ENCODE measurements at regions not wholly inside any gene's neighbourhood (a gene's known extent, or its start where the extent isn't known, plus 50 kb on each side); places are given as distances from the start of the nearest gene placed in this dataset.

- Mint-ChIP-seq H3K27me3 (no peaks in the 10 kb centered on the region), H3K36me3 (ENCODE audit: low read depth) (no peaks in the 10 kb centered on the region), H3K4me1 (ENCODE audit: low read depth) (no peaks in the 10 kb centered on the region), H3K27ac (no peak overlapping the region), H3K4me3 (no peak overlapping the region), H3K9me3 (no peaks in the 10 kb centered on the region)
- intact Hi-C loops (cut with micrococcal nuclease) = no loop called here
- DNase-seq = no peak
- ChIA-PET CTCF (interaction anchor here (0.6 to 1.0 kb wide), 2 partner anchors 23 to 420 kb away, joined by 3 read pairs; no protein-coding TSS in a partner anchor), POLR2A (no interaction called here)
- ATAC-seq = no peak
- TF ChIP-seq CTCF (IDR thresholded peaks at IDR 0.05) = no peak
Observed at GRCh38 chr12:124369827-124370378, 75.0 kb downstream of the RFLNA start.

- no peaks in the 10 kb centered on the region for H3K27me3 Mint-ChIP-seq
- H3K27ac Mint-ChIP-seq = no peak overlapping the region
- intact Hi-C loops (cut with micrococcal nuclease) = no loop called here
- no peak for TF ChIP-seq CTCF (IDR thresholded peaks at IDR 0.05)
- no peaks in the 10 kb centered on the region for H3K4me1 Mint-ChIP-seq (ENCODE audit: low read depth)
- CTCF ChIA-PET = interaction anchor here (0.6 to 1.0 kb wide), 2 partner anchors 23 to 420 kb away, joined by 3 read pairs; no protein-coding TSS in a partner anchor
- POLR2A ChIA-PET = no interaction called here
- no peak for ATAC-seq
- H3K36me3 Mint-ChIP-seq (ENCODE audit: low read depth) = no peaks in the 10 kb centered on the region
- no peaks in the 10 kb centered on the region for H3K9me3 Mint-ChIP-seq
- no peak for DNase-seq
- H3K4me3 Mint-ChIP-seq = no peak overlapping the region
Observed at GRCh38 chr12:124369055-124369826, 74.3 kb downstream of the RFLNA start.

GRCh38 chr12:124368421-124369032 lies 73.6 kb downstream of the RFLNA start:
- H3K4me1 Mint-ChIP-seq (ENCODE audit: low read depth) = no peaks in the 10 kb centered on the region
- no peaks in the 10 kb centered on the region for H3K9me3 Mint-ChIP-seq
- DNase-seq (no peak), ATAC-seq (no peak)
- H3K4me3 Mint-ChIP-seq = no peak overlapping the region
- intact Hi-C loops (cut with micrococcal nuclease) = no loop called here
- CTCF ChIA-PET = interaction anchor here (1.0 kb wide), 1 partner anchor 22 kb away, joined by 3 read pairs; no protein-coding TSS in a partner anchor
- POLR2A ChIA-PET = no interaction called here
- TF ChIP-seq CTCF (IDR thresholded peaks at IDR 0.05) = no peak
- H3K36me3 Mint-ChIP-seq (ENCODE audit: low read depth) = no peaks in the 10 kb centered on the region
- no peaks in the 10 kb centered on the region for H3K27me3 Mint-ChIP-seq
- no peak overlapping the region for H3K27ac Mint-ChIP-seq

GRCh38 chr12:124365726-124366430 lies 71.0 kb downstream of the RFLNA start:
- ATAC-seq = no peak
- ChIA-PET POLR2A (no interaction called here), CTCF (no interaction called here)
- H3K36me3 Mint-ChIP-seq (ENCODE audit: low read depth) = no peaks in the 10 kb centered on the region
- H3K4me3 Mint-ChIP-seq = no peak overlapping the region
- no peak for DNase-seq
- TF ChIP-seq CTCF (IDR thresholded peaks at IDR 0.05) = no peak
- no peaks in the 10 kb centered on the region for H3K9me3 Mint-ChIP-seq
- H3K27ac Mint-ChIP-seq = no peak overlapping the region
- intact Hi-C loops (cut with micrococcal nuclease) = no loop called here
- no peaks in the 10 kb centered on the region for H3K27me3 Mint-ChIP-seq
- no peaks in the 10 kb centered on the region for H3K4me1 Mint-ChIP-seq (ENCODE audit: low read depth)

All from activated CD8-positive, alpha-beta T cell treated with anti-CD3 and anti-CD28 coated beads for 36 hours (primary cell).